Ureter (tissue), 1 donor: ENCODE measurements at regions not wholly inside any gene's neighbourhood (a gene's known extent, or its start where the extent isn't known, plus 50 kb on each side); places are given as distances from the start of the nearest gene placed in this dataset.
A peak's percentile ranks its signal among the peaks of the same experiment; 100 is the strongest.

Experiments used
- DNase-seq: peaks from one replicate; pipeline ENCODE4 v3.0.0-alpha.2; 2020; ENCODE audit warnings: low spot score
- donor health status: DM: yes; HTN: yes; CAD: no.

- DNase-seq: no peak
Measured at GRCh38 chr6:139547122-139547776, 172.8 kb upstream of the CITED2 start.

DNA sequence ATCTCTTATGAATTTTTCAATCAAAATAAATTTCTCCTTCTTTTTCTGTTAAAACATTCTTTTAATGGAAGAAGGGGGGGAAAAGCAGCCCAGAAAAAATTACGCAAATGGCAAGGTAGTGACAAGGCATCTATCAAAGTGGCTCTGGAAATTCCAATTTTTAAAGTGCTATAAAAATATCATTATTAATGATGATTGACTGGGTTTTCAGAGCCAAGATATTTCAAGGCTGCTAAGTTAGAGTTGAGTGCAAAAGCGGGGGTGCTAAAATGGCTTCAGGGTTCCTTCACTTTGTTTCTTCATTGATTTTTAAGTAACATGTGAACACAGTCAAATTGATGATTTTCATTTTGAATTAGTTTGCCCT lies 171.6 kb upstream of the CITED2 start:
- no peak for DNase-seq

- DNase-seq: no peak
Measured at GRCh38 chr6:139545206-139546105, 171.0 kb upstream of the CITED2 start.

GRCh38 chr6:139544701-139545057 lies 170.2 kb upstream of the CITED2 start:
- no peak for DNase-seq

- DNase-seq: no peak
Measured at GRCh38 chr6:139542351-139542750, 167.9 kb upstream of the CITED2 start.

GRCh38 chr6:139540894-139541293 lies 166.4 kb upstream of the CITED2 start:
- DNase-seq: no peak

- no peak for DNase-seq
Measured at GRCh38 chr6:139540276-139540675, 165.8 kb upstream of the CITED2 start.

- DNase-seq: peak; percentile 55
Measured at GRCh38 chr6:139539852-139540251, 165.4 kb upstream of the CITED2 start.

DNA sequence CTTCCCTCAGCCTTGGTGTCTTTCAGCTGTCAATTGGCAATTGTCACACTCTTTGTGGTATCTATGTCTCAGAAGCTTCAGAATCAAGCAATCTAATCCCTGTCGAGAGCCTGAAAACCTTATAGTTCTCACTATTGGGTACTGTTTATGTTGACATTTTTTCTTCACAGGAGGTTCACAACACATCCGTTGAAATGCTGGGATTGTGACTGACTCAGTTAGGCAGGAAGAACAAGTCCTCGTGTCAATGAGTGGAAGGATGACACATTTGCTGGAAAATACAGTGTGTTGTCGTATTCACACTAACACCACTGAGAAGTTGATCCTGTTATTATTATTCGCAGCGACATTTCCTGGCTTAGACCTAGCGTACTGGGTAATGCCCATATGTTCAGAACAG lies 163.9 kb upstream of the CITED2 start:
- DNase-seq: no peak

DNA sequence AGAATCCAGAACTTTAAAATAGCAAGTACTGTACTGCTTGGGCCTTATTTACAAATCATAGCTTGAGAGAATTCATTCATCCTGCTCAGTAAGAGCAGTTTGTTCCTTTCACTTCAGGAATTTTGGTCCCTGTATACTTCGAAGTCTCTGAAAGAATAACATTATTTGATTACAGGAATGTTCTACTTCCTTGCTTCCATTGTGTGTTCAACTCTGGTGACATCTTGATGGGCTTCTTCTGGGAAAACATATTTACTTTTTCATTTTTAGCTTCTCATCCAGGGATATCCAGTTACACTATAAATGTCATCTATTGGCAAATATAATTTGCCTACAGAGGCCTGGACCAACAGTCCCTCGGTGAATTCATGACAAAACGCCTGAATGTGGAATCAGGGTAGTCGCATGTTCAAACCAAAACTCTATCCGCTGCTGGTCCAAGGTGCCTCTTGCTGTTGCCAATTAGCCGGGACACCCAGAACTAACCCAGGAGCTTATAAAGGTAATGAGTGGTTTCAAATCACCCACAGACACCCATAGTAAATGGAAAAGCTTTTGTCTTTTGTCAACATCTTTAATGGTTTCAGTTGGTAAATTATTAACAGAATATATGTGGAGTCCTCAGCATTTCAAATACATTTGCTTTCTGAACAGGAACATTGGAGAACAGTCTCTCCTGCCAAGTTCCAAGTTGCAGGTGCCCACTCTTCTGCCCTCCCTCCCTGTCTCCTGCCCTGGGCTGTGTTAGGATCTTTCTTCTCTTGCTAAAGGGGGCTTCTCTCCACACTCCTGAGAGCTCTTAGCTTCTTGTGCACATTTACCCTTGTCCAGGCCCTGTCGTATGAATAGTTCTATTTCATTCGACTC lies 162.5 kb upstream of the CITED2 start:
- no peak for DNase-seq

DNA sequence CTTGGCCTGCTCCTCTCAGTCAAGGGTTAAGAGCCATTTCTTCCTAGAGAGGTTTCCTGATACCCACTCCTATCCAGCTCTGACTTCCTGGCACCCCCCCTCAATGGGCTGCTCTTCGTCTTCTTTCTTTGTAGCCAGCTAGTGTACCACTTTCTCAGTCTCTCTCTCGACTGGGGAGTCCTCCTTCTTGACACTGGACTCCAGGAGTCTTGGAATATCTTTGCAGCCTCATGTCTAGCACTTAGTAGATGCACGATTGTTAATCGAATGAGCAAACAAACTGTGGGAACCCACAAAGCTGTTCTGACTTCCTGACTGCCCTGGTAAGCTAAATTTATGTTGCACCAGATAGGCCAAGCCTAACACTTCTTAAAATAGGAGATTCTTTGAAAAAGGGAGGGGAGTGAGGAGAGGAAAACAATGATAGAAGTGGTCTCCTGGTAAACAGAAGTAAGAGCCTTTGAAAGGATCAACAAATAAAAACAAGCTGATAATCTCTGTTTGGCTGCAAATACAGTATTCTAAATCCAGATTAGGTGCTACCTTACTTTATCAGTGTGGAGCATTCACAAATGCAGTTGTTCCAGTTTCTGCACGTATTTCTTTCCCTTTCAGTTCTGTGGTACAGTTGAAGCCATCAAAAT lies 160.1 kb upstream of the CITED2 start:
- DNase-seq: no peak

DNA sequence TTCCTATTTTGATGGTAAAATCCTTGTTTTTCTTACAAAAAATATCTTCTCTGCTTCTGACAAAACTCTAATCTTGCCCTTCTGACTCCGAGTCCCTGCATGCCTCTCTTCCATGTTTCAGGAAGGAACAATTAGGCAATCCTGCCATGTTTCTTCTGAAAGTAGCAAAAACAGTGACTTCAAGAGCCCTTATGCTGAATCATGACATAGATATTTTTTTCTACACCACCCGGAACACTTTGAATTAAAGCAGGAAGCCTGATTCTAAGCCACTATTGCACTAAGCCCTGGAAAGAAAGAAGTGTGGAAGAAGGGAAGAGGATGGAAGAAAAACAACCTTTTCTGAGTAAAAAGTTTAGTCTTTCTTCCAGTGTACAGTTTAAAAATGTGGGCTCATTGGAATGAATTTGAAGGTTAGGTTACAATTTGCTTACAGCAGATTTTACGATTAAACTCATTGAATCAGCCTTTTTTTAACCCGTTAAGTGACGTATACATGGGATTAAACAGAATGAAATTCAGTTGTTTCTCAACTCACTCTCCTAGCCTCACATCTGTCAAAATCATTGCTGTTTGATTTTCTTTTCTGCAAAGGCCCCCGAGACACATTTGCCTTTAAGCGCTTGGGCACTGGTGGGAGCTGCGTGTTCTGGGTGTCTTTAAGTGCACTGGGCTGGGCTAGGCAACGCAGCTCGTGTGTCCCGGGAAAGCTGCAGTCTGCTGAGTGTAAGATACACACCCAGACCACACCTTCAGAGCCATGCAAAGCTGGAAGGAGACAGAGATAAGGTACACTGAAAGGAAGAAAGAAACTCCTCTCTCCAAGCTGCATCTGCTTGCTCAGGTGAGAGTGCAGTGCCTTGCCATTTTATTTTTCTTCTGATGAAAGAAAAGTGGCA lies 159.4 kb upstream of the CITED2 start:
- DNase-seq: no peak

DNA sequence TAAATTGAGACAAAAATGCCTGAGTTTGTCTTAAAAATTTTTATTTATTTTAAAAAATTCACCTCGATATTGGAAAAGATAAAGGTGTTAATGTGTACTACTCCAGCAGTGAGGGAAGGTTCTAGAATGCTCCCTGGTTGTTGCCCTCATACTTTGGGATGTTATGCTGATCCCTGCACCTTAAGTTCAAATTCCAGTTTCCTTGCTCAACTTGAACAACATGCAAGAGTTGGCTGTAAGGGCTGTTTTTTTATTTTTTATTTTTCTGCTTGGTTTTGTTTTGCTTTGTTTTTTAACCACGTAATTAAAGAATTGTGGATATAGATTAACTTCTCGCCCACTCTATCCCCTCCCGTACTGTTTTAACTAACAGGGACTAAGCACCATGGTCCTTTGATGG lies 158.7 kb upstream of the CITED2 start:
- DNase-seq: no peak

DNA sequence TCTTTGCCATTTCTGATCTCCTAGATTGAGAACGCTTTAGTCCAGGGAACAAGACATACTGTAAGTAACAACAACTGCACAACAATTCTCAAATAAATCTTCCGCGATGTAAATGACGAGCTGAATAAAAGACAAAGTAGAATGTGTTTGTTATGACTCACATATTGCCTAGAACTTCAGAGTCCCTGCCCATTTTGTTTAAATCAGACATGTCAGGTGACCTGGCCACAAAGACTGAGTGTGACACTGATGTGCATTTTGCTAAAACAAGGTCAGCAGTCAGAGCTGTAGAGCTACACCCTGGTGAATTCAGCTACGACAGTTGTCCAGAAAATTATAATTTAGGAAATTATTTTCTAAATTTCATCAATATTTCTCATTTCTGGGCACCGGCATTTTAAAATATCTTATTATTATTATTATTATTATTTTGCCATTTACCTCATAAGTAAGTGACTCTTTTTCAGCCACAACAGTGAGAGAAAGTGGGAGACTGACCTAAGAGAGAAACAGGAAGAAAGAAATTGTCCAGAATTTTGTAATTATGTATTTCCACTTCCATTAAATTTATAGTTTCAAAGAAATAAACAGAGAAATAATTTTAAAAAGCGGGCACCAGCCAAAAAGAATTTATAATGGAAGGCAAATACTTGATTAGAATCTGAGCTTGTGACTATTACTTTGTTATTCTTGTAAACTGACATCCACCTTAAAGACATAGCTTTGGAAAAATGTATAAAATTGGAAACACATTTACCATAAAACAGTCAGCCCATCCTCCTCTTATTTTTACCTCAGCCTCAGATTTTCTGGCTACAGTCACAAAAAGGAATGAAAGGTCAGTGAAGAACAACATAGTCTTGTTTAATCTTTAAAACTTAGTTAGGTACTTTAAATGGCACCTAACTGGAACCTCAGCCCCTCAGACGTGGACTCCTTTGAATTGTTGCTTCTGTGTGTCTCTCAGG lies 157.0 kb upstream of the CITED2 start:
- DNase-seq: no peak

GRCh38 chr6:139530561-139530960 lies 156.1 kb upstream of the CITED2 start:
- no peak for DNase-seq

DNA sequence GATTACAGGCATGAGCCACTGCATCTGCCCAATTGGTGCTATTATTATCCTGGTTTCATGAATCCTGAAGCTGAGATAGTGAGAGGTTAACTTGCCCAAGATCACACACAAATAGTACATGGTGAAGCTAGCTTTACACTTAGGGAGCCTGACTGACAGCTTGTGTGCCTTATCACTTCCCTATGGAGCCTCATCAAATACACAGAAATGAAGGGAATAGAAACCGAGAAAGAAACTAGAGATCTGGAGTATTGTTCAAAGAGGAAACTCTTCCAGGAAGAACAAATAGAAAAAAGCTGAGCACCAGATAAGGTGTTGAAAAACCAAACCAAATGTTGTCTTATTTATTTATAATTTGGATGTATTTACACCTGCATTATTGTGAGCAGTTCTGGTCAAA lies 155.0 kb upstream of the CITED2 start:
- DNase-seq: no peak

DNA sequence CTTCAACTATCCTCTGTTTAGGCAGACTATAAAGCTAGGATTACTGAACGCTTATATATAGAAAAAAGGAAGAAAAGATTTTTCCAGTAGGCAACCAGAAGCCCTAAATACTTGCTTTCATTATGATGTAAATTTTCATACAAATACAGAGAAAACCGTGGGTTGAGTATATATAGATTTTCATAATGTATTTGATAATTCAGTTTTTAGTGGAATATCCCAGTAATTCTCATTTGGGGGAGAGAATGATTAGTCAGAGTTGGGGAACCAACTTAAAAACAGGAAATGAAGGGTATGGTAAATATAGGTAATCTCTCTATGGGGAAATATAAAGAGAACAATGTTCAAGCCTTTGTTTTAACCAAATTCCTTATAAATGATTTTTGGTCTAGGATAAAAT lies 154.0 kb upstream of the CITED2 start:
- DNase-seq: no peak

DNA sequence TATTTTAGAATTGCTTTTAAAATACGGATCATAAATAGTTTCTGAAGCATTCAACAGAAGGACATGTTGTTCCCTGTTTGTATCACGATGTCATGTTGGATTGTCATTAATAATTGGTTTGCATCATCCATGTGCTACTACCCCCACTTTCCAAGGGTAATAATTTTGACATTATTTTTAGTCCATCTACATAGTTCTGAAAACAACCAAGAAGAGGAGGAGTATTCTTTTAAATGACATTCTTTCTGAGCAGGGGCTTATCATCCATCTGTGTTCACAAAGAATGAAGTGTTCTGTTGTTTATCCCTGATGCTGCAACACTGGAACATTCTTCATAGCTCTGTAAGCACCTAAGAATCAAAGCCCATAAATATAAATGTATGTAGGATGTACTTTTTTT lies 151.0 kb upstream of the CITED2 start:
- DNase-seq: no peak

DNA sequence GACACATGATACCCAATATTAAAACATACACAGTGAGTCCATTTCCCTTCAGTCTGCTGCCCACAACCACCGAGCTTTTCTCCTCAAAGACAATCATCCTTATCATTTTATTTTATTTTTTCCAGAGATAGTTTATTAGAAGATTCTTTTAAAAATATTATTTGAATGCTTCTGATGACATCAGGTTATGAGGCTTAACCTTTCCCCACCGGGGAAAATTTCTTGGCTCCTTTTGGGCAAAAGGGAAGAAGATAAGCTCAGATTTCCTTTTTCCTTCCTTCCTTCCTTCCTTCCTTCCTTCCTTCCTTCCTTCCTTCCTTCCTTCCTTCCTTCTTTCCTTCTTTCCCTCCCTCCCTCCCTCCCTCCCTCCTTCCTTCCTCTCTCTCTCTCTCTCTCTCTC lies 149.5 kb upstream of the CITED2 start:
- DNase-seq: no peak
